ENCODE measurements at regions not wholly inside any gene's neighbourhood (a gene's known extent, or its start where the extent isn't known, plus 50 kb on each side); places are given as distances from the start of the nearest gene placed in this dataset.
"Not testable (repeated sequence)": the region's sequence is repeated elsewhere in the genome, so short reads cannot be mapped to it uniquely, and the experiment has no call there.

DNA sequence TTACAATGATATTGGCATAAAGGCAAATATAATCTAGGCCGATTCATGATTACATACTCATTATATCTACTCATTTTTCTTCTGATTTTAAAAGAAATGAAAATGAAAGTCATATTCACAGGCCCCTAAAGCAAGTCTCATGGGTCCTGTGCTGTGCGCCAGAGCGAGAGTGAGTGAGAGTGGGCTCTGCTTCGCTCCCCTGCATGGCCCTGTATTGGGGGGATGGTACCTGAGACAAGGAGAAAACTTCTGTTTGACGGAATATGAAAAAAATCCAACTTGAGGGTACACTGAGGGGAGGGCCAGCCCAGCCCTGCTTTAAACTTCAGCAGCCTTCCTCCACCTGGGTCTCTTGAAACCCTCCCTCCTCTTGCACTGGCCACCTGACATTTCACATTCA lies 81.4 kb upstream of the RGPD5 start:
- ChIA-PET CTCF (no interaction called here), POLR2A (no interaction called here)
- ATAC-seq (no peak), DNase-seq (no peak)
- H3K27ac Mint-ChIP-seq = no peak overlapping the region
- H3K36me3 Mint-ChIP-seq (ENCODE audit: low read depth) = no peaks in the 10 kb centered on the region
- no peaks in the 10 kb centered on the region for H3K9me3 Mint-ChIP-seq (ENCODE audit: insufficient read depth)
- no peak overlapping the region for H3K4me3 Mint-ChIP-seq
- H3K27me3 Mint-ChIP-seq (ENCODE audit: low read depth) = no peaks in the 10 kb centered on the region
- H3K4me1 Mint-ChIP-seq (ENCODE audit: low read depth) = no peaks in the 10 kb centered on the region

GRCh38 chr2:109715313-109715805 lies 78.7 kb upstream of the RGPD5 start:
- Mint-ChIP-seq H3K36me3 (ENCODE audit: low read depth) (no peaks in the 10 kb centered on the region), H3K9me3 (ENCODE audit: insufficient read depth) (no peaks in the 10 kb centered on the region), H3K4me1 (ENCODE audit: low read depth) (no peaks in the 10 kb centered on the region), H3K27ac (no peak overlapping the region), H3K4me3 (no peak overlapping the region), H3K27me3 (ENCODE audit: low read depth) (no peaks in the 10 kb centered on the region)
- DNase-seq (no peak), ATAC-seq (no peak)
- ChIA-PET POLR2A (interaction anchor here (0.6 kb wide), 1 partner anchor 20 kb away, joined by 3 read pairs; no protein-coding TSS in a partner anchor), CTCF (interaction anchor here (1.3 kb wide), 1 partner anchor 170 kb away, joined by 7 read pairs; no protein-coding TSS in a partner anchor)

DNA sequence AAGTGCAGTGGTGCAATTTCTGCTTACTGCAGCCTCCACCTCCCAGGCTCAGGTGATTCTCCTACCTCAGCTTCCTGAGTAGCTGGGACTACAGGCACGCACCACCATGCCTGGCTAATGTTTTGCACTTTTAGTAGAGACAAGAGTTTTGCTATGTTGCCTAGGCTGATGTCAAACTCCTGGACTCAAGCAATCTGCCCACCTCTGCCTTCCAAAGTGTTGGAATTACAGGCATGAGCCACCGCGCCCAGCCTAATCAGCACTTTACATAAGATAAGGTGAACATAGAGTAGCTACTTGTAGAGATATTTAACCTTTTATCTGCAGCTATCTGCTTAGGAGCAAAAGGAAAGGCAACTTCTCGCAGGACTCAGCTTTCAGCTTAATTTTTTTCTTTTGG lies 77.5 kb upstream of the RGPD5 start:
- DNase-seq; H3K4me1 Mint-ChIP-seq (ENCODE audit: low read depth); POLR2A ChIA-PET; H3K4me3 Mint-ChIP-seq; ATAC-seq; CTCF ChIA-PET; H3K36me3 Mint-ChIP-seq (ENCODE audit: low read depth); H3K9me3 Mint-ChIP-seq (ENCODE audit: insufficient read depth); H3K27ac Mint-ChIP-seq; H3K27me3 Mint-ChIP-seq (ENCODE audit: low read depth): not testable (repeated sequence)

GRCh38 chr2:109718139-109718538 lies 76.0 kb upstream of the RGPD5 start:
- Mint-ChIP-seq H3K27me3 (ENCODE audit: low read depth) (no peaks in the 10 kb centered on the region), H3K36me3 (ENCODE audit: low read depth) (no peaks in the 10 kb centered on the region), H3K4me1 (ENCODE audit: low read depth) (no peaks in the 10 kb centered on the region), H3K9me3 (ENCODE audit: insufficient read depth) (no peaks in the 10 kb centered on the region), H3K27ac (no peak overlapping the region), H3K4me3 (no peak overlapping the region)
- DNase-seq = no peak
- ChIA-PET POLR2A (no interaction called here), CTCF (no interaction called here)
- no peak for ATAC-seq

- DNase-seq (no peak), ATAC-seq (no peak)
- H3K27ac Mint-ChIP-seq = no peak overlapping the region
- H3K27me3 Mint-ChIP-seq (ENCODE audit: low read depth) = no peaks in the 10 kb centered on the region
- H3K9me3 Mint-ChIP-seq (ENCODE audit: insufficient read depth) = no peaks in the 10 kb centered on the region
- ChIA-PET CTCF (no interaction called here), POLR2A (no interaction called here)
- no peaks in the 10 kb centered on the region for H3K36me3 Mint-ChIP-seq (ENCODE audit: low read depth)
- no peak overlapping the region for H3K4me3 Mint-ChIP-seq
- no peaks in the 10 kb centered on the region for H3K4me1 Mint-ChIP-seq (ENCODE audit: low read depth)
These were observed 74.2 kb upstream of the RGPD5 start for GRCh38 chr2:109719871-109720270.

DNA sequence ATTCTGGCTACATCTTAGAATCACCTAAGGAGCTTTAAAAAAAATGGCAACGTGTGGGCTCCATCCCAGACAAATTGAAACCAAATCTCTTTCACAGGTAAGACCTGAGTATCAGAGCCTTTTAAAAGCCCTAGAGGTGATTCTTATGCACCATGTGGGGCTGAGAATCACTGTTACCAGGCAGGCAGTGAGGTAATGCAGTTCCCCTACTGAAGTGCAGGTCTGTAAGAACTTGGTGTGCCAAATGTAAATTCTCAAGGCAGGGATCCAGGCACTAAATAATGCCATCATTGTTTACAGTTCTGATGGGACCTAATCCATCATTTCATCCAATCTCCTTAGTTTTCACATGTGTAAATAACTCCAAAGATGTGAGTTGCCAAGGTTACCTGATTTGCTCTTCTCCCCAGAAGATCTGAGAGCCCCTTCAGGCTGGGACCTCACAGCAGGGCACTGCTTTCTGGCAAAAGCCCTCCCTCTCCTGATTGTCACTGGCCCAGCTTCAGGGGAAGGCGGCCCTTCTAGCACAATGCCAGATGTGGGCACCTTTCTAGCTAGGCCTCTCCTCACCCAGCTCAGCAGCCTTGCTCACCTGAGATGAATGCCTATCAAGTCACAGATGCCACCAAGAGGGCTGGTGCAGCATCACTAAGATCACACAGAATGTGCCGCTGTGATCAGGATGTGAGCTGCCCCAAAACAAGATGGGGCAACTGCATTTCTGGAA lies 73.6 kb upstream of the RGPD5 start:
- Mint-ChIP-seq H3K27me3 (ENCODE audit: low read depth) (no peaks in the 10 kb centered on the region), H3K4me1 (ENCODE audit: low read depth) (no peaks in the 10 kb centered on the region), H3K27ac (no peak overlapping the region), H3K36me3 (ENCODE audit: low read depth) (no peaks in the 10 kb centered on the region), H3K9me3 (ENCODE audit: insufficient read depth) (no peaks in the 10 kb centered on the region), H3K4me3 (no peak overlapping the region)
- DNase-seq (no peak), ATAC-seq (no peak)
- ChIA-PET CTCF (no interaction called here), POLR2A (no interaction called here)

DNA sequence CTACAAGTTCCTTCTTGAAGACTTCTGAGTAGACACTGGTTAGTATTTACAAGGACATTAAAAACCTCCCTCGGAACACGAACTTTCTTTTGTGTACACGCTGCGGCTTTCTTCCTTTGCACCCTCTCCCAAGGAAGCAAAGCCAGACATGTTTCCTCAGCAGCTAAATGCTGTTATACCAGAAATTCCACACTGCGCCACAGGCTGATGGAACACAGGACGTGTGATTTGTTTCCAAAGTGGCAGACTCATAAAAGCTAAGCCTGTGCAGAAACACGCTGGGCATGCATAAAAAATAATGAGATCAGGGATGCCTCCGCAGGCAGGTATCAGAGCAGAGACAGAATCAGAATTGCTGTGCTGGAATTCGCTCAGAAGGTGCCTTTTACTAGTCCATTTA lies 73.0 kb upstream of the RGPD5 start:
- ChIA-PET CTCF (no interaction called here), POLR2A (no interaction called here)
- ATAC-seq (no peak), DNase-seq (no peak)
- Mint-ChIP-seq H3K4me3 (no peak overlapping the region), H3K4me1 (ENCODE audit: low read depth) (no peaks in the 10 kb centered on the region), H3K27me3 (ENCODE audit: low read depth) (no peaks in the 10 kb centered on the region), H3K27ac (no peak overlapping the region), H3K36me3 (ENCODE audit: low read depth) (no peaks in the 10 kb centered on the region), H3K9me3 (ENCODE audit: insufficient read depth) (no peaks in the 10 kb centered on the region)

GRCh38 chr2:109721626-109722025 lies 72.5 kb upstream of the RGPD5 start:
- Mint-ChIP-seq H3K9me3 (ENCODE audit: insufficient read depth) (no peaks in the 10 kb centered on the region), H3K27ac (no peak overlapping the region), H3K4me1 (ENCODE audit: low read depth) (no peaks in the 10 kb centered on the region), H3K36me3 (ENCODE audit: low read depth) (no peaks in the 10 kb centered on the region), H3K4me3 (no peak overlapping the region), H3K27me3 (ENCODE audit: low read depth) (no peaks in the 10 kb centered on the region)
- ATAC-seq (no peak), DNase-seq (no peak)
- CTCF ChIA-PET = no interaction called here
- POLR2A ChIA-PET = no interaction called here

DNA sequence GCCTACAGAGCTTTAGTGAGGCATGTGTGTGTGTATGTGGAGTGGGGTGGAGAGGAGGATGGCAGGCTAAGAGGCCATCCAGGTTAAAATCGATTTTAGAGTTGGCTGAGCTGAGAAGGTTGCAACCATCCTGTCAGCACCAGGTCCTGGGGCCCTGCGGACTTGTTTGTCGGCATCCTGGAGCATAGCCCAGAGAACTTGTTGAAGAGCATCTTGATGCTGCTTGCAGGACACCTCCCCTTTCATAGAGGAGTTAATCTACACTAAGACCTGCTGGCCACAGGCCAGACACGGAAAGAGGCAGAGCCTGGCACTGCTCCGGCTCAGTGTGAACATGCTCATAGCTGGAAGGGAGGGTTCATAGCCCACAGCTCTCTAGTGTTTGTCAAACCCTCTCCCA lies 72.1 kb upstream of the RGPD5 start:
- ATAC-seq (no peak), DNase-seq (no peak)
- Mint-ChIP-seq H3K36me3 (ENCODE audit: low read depth) (no peaks in the 10 kb centered on the region), H3K4me3 (no peak overlapping the region), H3K9me3 (ENCODE audit: insufficient read depth) (no peaks in the 10 kb centered on the region), H3K4me1 (ENCODE audit: low read depth) (no peaks in the 10 kb centered on the region), H3K27ac (no peak overlapping the region), H3K27me3 (ENCODE audit: low read depth) (no peaks in the 10 kb centered on the region)
- POLR2A ChIA-PET = no interaction called here
- CTCF ChIA-PET = no interaction called here

DNA sequence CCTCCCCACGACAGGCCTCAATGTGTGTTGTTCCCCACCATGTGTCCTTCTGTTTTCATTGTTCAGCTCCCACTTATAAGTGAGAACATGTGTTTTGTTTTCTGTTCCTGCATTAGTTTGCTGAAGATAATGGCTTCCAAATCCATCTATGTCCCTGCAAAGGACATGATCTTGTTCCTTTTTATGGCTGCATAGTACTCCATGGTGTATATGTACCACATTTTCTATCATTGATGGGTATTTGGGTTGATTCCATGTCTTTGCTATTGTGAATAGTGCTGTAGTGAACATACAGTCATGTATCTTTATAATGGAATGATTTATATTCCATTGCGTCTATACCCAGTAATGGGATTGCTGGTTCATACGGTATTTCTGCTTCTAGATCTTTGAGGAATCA lies 71.5 kb upstream of the RGPD5 start:
- H3K4me1 Mint-ChIP-seq (ENCODE audit: low read depth); H3K9me3 Mint-ChIP-seq (ENCODE audit: insufficient read depth); H3K4me3 Mint-ChIP-seq; ATAC-seq; DNase-seq; POLR2A ChIA-PET; H3K27ac Mint-ChIP-seq; H3K27me3 Mint-ChIP-seq (ENCODE audit: low read depth); H3K36me3 Mint-ChIP-seq (ENCODE audit: low read depth): not testable (repeated sequence)
- CTCF ChIA-PET = interaction anchor here (1.7 kb wide), 1 partner anchor 13 kb away, joined by 4 read pairs; no protein-coding TSS in a partner anchor

- POLR2A ChIA-PET; H3K4me3 Mint-ChIP-seq; H3K27ac Mint-ChIP-seq; DNase-seq; ATAC-seq; H3K4me1 Mint-ChIP-seq (ENCODE audit: low read depth); H3K27me3 Mint-ChIP-seq (ENCODE audit: low read depth); H3K9me3 Mint-ChIP-seq (ENCODE audit: insufficient read depth); H3K36me3 Mint-ChIP-seq (ENCODE audit: low read depth): not testable (repeated sequence)
- CTCF ChIA-PET = interaction anchor here (1.7 kb wide), 1 partner anchor 13 kb away, joined by 4 read pairs; no protein-coding TSS in a partner anchor
These were observed 71.0 kb upstream of the RGPD5 start for GRCh38 chr2:109723153-109723552.

DNA sequence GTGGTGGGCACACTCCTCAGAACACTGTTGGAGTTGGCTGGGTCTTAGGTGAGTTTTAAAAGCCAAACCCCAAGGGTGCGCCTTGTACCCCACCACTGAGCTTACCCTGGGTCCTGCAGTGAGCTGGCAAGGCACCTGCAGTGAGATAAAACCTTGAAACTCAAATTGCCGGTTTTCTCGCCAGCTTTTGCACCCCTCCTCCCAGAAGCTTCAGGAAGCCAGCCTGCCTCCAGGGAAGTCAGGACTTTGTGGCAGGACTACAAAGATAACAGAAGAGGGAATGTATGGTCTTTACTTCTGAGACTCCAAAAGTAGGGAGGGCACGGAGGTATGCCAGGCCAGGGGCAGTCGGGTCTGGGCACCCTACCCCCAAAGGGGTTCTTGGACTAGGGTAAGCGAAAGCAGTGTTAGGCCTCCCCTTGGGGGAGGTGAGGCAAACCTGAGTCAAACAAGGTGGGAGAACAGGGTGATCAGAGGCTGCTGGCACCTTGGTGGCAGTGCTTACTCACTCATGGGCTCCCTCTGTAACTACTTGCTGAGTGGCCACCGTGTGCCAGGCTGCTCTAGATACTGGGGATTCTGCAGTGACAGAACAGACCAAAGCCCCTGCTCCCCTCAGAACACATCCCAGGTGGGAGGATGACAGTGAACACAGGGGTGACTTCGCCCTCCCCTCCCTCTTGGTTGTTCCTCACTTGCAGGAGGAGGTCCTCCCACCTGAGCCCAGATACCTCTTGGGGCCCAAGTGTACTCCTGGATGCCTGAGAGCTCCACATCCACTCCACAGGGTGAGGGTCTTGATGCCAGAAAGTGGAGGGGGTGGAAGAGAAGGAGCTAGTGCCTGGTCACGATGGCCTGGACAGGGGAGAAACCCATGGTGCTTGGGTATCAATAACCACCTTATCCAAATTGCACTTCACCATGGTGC lies 69.3 kb upstream of the RGPD5 start:
- Mint-ChIP-seq H3K27ac (no peak overlapping the region), H3K9me3 (ENCODE audit: insufficient read depth) (no peaks in the 10 kb centered on the region), H3K4me3 (no peak overlapping the region), H3K36me3 (ENCODE audit: low read depth) (no peaks in the 10 kb centered on the region), H3K27me3 (ENCODE audit: low read depth) (peaks cover under 1% of the 10 kb centered on the region), H3K4me1 (ENCODE audit: low read depth) (no peaks in the 10 kb centered on the region)
- ATAC-seq (no peak), DNase-seq (no peak)
- POLR2A ChIA-PET = no interaction called here
- CTCF ChIA-PET = no interaction called here

Data from activated CD8-positive, alpha-beta T cell treated with anti-CD3 and anti-CD28 coated beads, Interleukin-2, amount 10 ng/mL, durations not matched to agents 7 days and 5 days (primary cell).